H9 (cell line): ENCODE measurements at regions not wholly inside any gene's neighbourhood (a gene's known extent, or its start where the extent isn't known, plus 50 kb on each side); places are given as distances from the start of the nearest gene placed in this dataset.

Source experiments
- DNase-seq: peaks from one replicate; pipeline ENCODE4 v3.0.0-alpha.2; 2017
- H2AFZ ChIP-seq: one replicate; pipeline ENCODE4 v1.6.1; 2013; ENCODE audit warnings: mild to moderate bottlenecking, low read length, control low read depth, moderate library complexity
- H2AK5ac ChIP-seq: 2 replicates; pipeline ENCODE4 v1.6.1; 2013; ENCODE audit warnings: low read length, control low read depth, mixed read lengths; ENCODE audit not compliant: insufficient read length
- H2BK120ac ChIP-seq: one replicate; pipeline ENCODE4 v1.6.1; 2013; ENCODE audit warnings: low read depth, mild to moderate bottlenecking, low read length, control low read depth, inconsistent platforms; ENCODE audit not compliant: poor library complexity, severe bottlenecking
- H2BK12ac ChIP-seq: 2 replicates; pipeline ENCODE4 v1.6.1; 2013; ENCODE audit warnings: low read length, control low read depth, mixed read lengths, low read depth; ENCODE audit not compliant: insufficient read length
- H2BK15ac ChIP-seq: 2 replicates; pipeline ENCODE4 v1.6.1; 2013; ENCODE audit warnings: low read depth, low read length, control low read depth
- H2BK20ac ChIP-seq: one replicate; pipeline ENCODE4 v1.6.1; 2013; ENCODE audit warnings: low read depth, mild to moderate bottlenecking, low read length, control low read depth, inconsistent platforms; ENCODE audit not compliant: poor library complexity, severe bottlenecking
- H2BK5ac ChIP-seq: 2 replicates; pipeline ENCODE4 v1.6.1; 2013; ENCODE audit warnings: low read length, control low read depth, mixed read lengths; ENCODE audit not compliant: insufficient read length
- H3K14ac ChIP-seq: 2 replicates; pipeline ENCODE4 v1.6.1; 2013; ENCODE audit warnings: low read length, control low read depth; ENCODE audit not compliant: insufficient read depth
- H3K18ac ChIP-seq: 2 replicates; pipeline ENCODE4 v1.6.1; 2013; ENCODE audit warnings: low read depth, mild to moderate bottlenecking, mixed read lengths, low read length, control low read depth; ENCODE audit not compliant: insufficient read length
- H3K23ac ChIP-seq: 2 replicates; pipeline ENCODE4 v1.6.1; 2013; ENCODE audit warnings: low read length, control low read depth, mixed read lengths, low read depth; ENCODE audit not compliant: insufficient read length
- H3K23me2 ChIP-seq: 2 replicates; pipeline ENCODE4 v1.6.1; 2013; ENCODE audit warnings: low read depth, mild to moderate bottlenecking, mixed read lengths, low read length, control low read depth; ENCODE audit not compliant: insufficient read length, poor library complexity, severe bottlenecking
- H3K27ac ChIP-seq: 2 replicates; pipeline ENCODE4 v1.5.1; 2013; ENCODE audit warnings: low read length, control low read depth, mixed read lengths, low read depth; ENCODE audit not compliant: insufficient read length
- H3K27me3 ChIP-seq: 2 replicates; pipeline ENCODE4 v1.6.1; 2013; ENCODE audit warnings: low read length, control low read depth, inconsistent platforms; ENCODE audit not compliant: insufficient read depth
- H3K4ac ChIP-seq: 2 replicates; pipeline ENCODE4 v1.6.1; 2013; ENCODE audit warnings: low read depth, mild to moderate bottlenecking, control low read depth, inconsistent platforms, low read length, moderate library complexity
- H3K4me1 ChIP-seq: 2 replicates; pipeline ENCODE4 v1.6.1; 2013; ENCODE audit warnings: low read length, control low read depth, inconsistent platforms; ENCODE audit not compliant: insufficient read depth
- H3K4me2 ChIP-seq: 2 replicates; pipeline ENCODE4 v1.6.1; 2013; ENCODE audit warnings: low read length, control low read depth, mixed read lengths; ENCODE audit not compliant: insufficient read length, insufficient read depth
- H3K56ac ChIP-seq: 2 replicates; pipeline ENCODE4 v1.6.1; 2013; ENCODE audit warnings: low read depth, mild to moderate bottlenecking, mixed read lengths, low read length, control low read depth; ENCODE audit not compliant: insufficient read length
- H3K79me1 ChIP-seq: 2 replicates; pipeline ENCODE4 v1.6.1; 2013; ENCODE audit warnings: low read depth, mild to moderate bottlenecking, moderate library complexity, low read length, control low read depth, inconsistent platforms; ENCODE audit not compliant: insufficient read depth, poor library complexity, severe bottlenecking
- H3K79me2 ChIP-seq: 2 replicates; pipeline ENCODE4 v1.6.1; 2013; ENCODE audit warnings: low read length, control low read depth, inconsistent platforms; ENCODE audit not compliant: insufficient read depth
- H3K9ac ChIP-seq: 2 replicates; pipeline ENCODE4 v1.6.1; 2013; ENCODE audit warnings: low read length, control low read depth, mixed read lengths; ENCODE audit not compliant: insufficient read length; ENCODE audit errors: extremely low read depth
- H3K9me3 ChIP-seq: one replicate; pipeline ENCODE4 v1.6.1; 2013; ENCODE audit warnings: low read depth, low read length, inconsistent platforms; ENCODE audit not compliant: control insufficient read depth
- H3T11ph ChIP-seq: one replicate; pipeline ENCODE4 v1.6.1; 2013; ENCODE audit warnings: mild to moderate bottlenecking, low read length, control low read depth, inconsistent platforms
- H4K20me1 ChIP-seq: one replicate; pipeline ENCODE4 v1.6.1; 2013; ENCODE audit not compliant: control insufficient read depth, insufficient read length, insufficient read depth
- H4K5ac ChIP-seq: 2 replicates; pipeline ENCODE4 v1.6.1; 2013; ENCODE audit warnings: low read depth, mild to moderate bottlenecking, mixed read lengths, low read length, control low read depth; ENCODE audit not compliant: insufficient read length
- H4K8ac ChIP-seq: replicated peaks from 2 replicates; pipeline ENCODE4 v1.6.1; 2013; ENCODE audit warnings: low read length, control low read depth, mixed read lengths, low read depth; ENCODE audit not compliant: insufficient read length
- H4K91ac ChIP-seq: 2 replicates; pipeline ENCODE4 v1.6.1; 2013; ENCODE audit warnings: low read depth, mild to moderate bottlenecking, moderate library complexity, mixed read lengths, low read length, control low read depth; ENCODE audit not compliant: insufficient read length
- H3K27ac Mint-ChIP-seq, 3 experiments: 2 replicates in 2 of 3; 3 replicates in 1 of 3; pipeline ENCODE4 v1.8.0; 2020 to 2021; ENCODE audit warnings: mixed read lengths in 3 of 3, mild to moderate bottlenecking in 1 of 3, moderate library complexity in 1 of 3
- H3K27me3 Mint-ChIP-seq: 2 replicates; pipeline ENCODE4 v1.8.0; 2021; ENCODE audit warnings: low read depth, mild to moderate bottlenecking, moderate library complexity, mixed read lengths
- H3K36me3 Mint-ChIP-seq, 3 experiments: 2 replicates in 2 of 3; 3 replicates in 1 of 3; pipeline ENCODE4 v1.8.0; 2020 to 2021; ENCODE audit warnings: low read depth in 3 of 3, mixed read lengths in 3 of 3; ENCODE audit not compliant: insufficient read depth in 1 of 3
- H3K4me1 Mint-ChIP-seq, 2 experiments: 2 replicates each; pipeline ENCODE4 v1.8.0; 2020; ENCODE audit warnings: mixed read lengths in 2 of 2
- H3K4me3 Mint-ChIP-seq, 2 experiments: 2 replicates in 1 of 2; 3 replicates in 1 of 2; pipeline ENCODE4 v1.8.0; 2020 to 2021; ENCODE audit warnings: mild to moderate bottlenecking in 2 of 2, mixed read lengths in 2 of 2, moderate library complexity in 1 of 2
- H3K9me3 Mint-ChIP-seq, 2 experiments: 2 replicates in 1 of 2; 3 replicates in 1 of 2; pipeline ENCODE4 v1.8.0; 2020; ENCODE audit warnings: mild to moderate bottlenecking in 2 of 2, mixed read lengths in 2 of 2, moderate library complexity in 1 of 2
- CTCF ChIP-seq: fragments of 200-600 bp; sonication (generic); conservative IDR thresholded peaks from 3 replicates; pipeline ENCODE4 v1.8.0; 2021; ENCODE audit warnings: antibody characterized with exemption, mild to moderate bottlenecking

- Histone ChIP-seq H3K4me2 (no peak overlapping the region), H3T11ph (no peak overlapping the region), H4K8ac (no peak overlapping the region), H4K5ac (no peak overlapping the region), H3K23me2 (no peaks in the 10 kb centered on the region), H3K14ac (no peak overlapping the region), H3K4me1 (no peaks in the 10 kb centered on the region), H2AFZ (no peak overlapping the region), H3K56ac (no peak overlapping the region), H2BK12ac (no peak overlapping the region), H3K9ac (no peak overlapping the region), H3K27ac (no peak overlapping the region), H3K79me1 (no peaks in the 10 kb centered on the region), H2AK5ac (no peak overlapping the region), H4K91ac (no peak overlapping the region), H2BK5ac (no peak overlapping the region), H2BK20ac (no peak overlapping the region), H3K79me2 (no peaks in the 10 kb centered on the region), H2BK120ac (no peak overlapping the region), H2BK15ac (no peak overlapping the region), H3K9me3 (no peaks in the 10 kb centered on the region), H4K20me1 (no peaks in the 10 kb centered on the region), H3K27me3 (no peaks in the 10 kb centered on the region), H3K18ac (no peak overlapping the region), H3K4ac (no peak overlapping the region), H3K23ac (no peak overlapping the region)
- Mint-ChIP-seq H3K27me3 (no peaks in the 10 kb centered on the region), H3K4me3 (no peak overlapping the region; a peak in 1 of 5 replicates), H3K36me3 (peaks cover 0 to 9% (median 2%) of the 10 kb centered on the region in 3 experiments; a peak in 4 of 7 replicates), H3K27ac (no peak overlapping the region), H3K9me3 (peaks cover 0 to 5% of the 10 kb centered on the region in 2 experiments; a peak in 2 of 5 replicates), H3K4me1 (no peaks in the 10 kb centered on the region)
- no peak for TF ChIP-seq CTCF
- DNase-seq, result no peak
Measured at GRCh38 chr2:188122985-188123384, 168.7 kb upstream of the GULP1 start.
